CD4-positive, alpha-beta memory T cell (primary cell): ENCODE measurements at regions not wholly inside any gene's neighbourhood (a gene's known extent, or its start where the extent isn't known, plus 50 kb on each side); places are given as distances from the start of the nearest gene placed in this dataset.

ENCODE experiments used
- CTCF ChIA-PET: fragments of 350-600 bp; sonication (Branson Sonifier 250); formaldehyde crosslinking; loops from one replicate; lab custom pipeline; 2021; ENCODE audit warnings: inconsistent platforms; ENCODE audit not compliant: partially characterized antibody; lab: Charles Lee
- POLR2A ChIA-PET: fragments of 350-600 bp; sonication (Branson Sonifier 250); formaldehyde crosslinking; loops from one replicate; lab custom pipeline; 2021; ENCODE audit not compliant: partially characterized antibody; lab: Charles Lee
- DNase-seq, 5 donors: peaks; one replicate each; pipeline versions ENCODE4 v3.0.0 to v3.0.0-alpha.2; 2020 to 2022; ENCODE audit warnings: mixed read lengths in 1 of 5
- H3K27ac ChIP-seq: one replicate; pipeline ENCODE4 v1.7.0; 2013; ENCODE audit warnings: low read depth, low read length
- H3K27me3 ChIP-seq: 2 replicates; pipeline ENCODE4 v1.7.0; 2013; ENCODE audit warnings: mild to moderate bottlenecking, low read length, moderate library complexity; ENCODE audit not compliant: insufficient read depth
- H3K36me3 ChIP-seq: 2 replicates; pipeline ENCODE4 v1.7.0; 2013; ENCODE audit warnings: mild to moderate bottlenecking, low read length, moderate library complexity; ENCODE audit not compliant: insufficient read depth
- H3K4me1 ChIP-seq: 2 replicates; pipeline ENCODE4 v1.7.0; 2013; ENCODE audit warnings: mild to moderate bottlenecking, low read length, moderate library complexity; ENCODE audit not compliant: insufficient read depth
- H3K4me3 ChIP-seq, 2 donors: one replicate each; pipeline ENCODE4 v1.7.0; 2013; ENCODE audit warnings: low read length in 2 of 2, mild to moderate bottlenecking in 1 of 2
- H3K9me3 ChIP-seq, 2 donors: one replicate each; pipeline ENCODE4 v1.7.0; 2013; ENCODE audit warnings: low read length in 2 of 2, control low read depth in 1 of 2; ENCODE audit not compliant: control insufficient read depth in 1 of 2
- H3K27ac Mint-ChIP-seq, 7 donors: one replicate each; pipeline ENCODE4 v1.8.0; 2020 to 2021; ENCODE audit warnings: mixed read lengths in 7 of 7, mild to moderate bottlenecking in 6 of 7, inconsistent platforms in 3 of 7, moderate library complexity in 3 of 7
- H3K27me3 Mint-ChIP-seq, 2 donors: one replicate each; pipeline ENCODE4 v1.8.0; 2020 to 2021; ENCODE audit warnings: mixed read lengths in 2 of 2
- H3K36me3 Mint-ChIP-seq, 2 donors: one replicate each; pipeline ENCODE4 v1.8.0; 2020 to 2021; ENCODE audit warnings: mixed read lengths in 2 of 2, inconsistent platforms in 1 of 2, mild to moderate bottlenecking in 1 of 2
- H3K4me1 Mint-ChIP-seq, 4 donors: one replicate each; pipeline ENCODE4 v1.8.0; 2020 to 2021; ENCODE audit warnings: mixed read lengths in 4 of 4, mild to moderate bottlenecking in 1 of 4
- H3K4me3 Mint-ChIP-seq, 8 donors: one replicate each; pipeline ENCODE4 v1.8.0; 2020 to 2021; ENCODE audit warnings: mixed read lengths in 8 of 8, mild to moderate bottlenecking in 7 of 8, moderate library complexity in 6 of 8, inconsistent platforms in 3 of 8
- H3K9me3 Mint-ChIP-seq, 8 donors: one replicate each; pipeline ENCODE4 v1.8.0; 2020 to 2021; ENCODE audit warnings: mixed read lengths in 8 of 8, mild to moderate bottlenecking in 5 of 8, inconsistent platforms in 3 of 8, moderate library complexity in 1 of 8
- intact Hi-C: fragments of 100-400 bp; cut with micrococcal nuclease; formaldehyde crosslinking; loops from one replicate; pipeline ENCODE4 v1.15.1; 2023

GRCh38 chr6:22657352-22657980, 88.1 kb downstream of the HDGFL1 start:
- no peak for DNase-seq
- Histone ChIP-seq H3K36me3 (no peaks in the 10 kb centered on the region), H3K27me3 (no peaks in the 10 kb centered on the region), H3K4me3 (no peak overlapping the region), H3K9me3 (no peaks in the 10 kb centered on the region), H3K4me1 (no peaks in the 10 kb centered on the region), H3K27ac (no peak overlapping the region)
- intact Hi-C loops = no loop called here
- POLR2A ChIA-PET = no interaction called here
- Mint-ChIP-seq H3K9me3 (peaks cover 0 to 11% (median under 1%) of the 10 kb centered on the region in 8 donors), H3K36me3 (no peaks in the 10 kb centered on the region), H3K4me3 (no peak overlapping the region), H3K27me3 (no peaks in the 10 kb centered on the region), H3K27ac (no peak overlapping the region), H3K4me1 (no peaks in the 10 kb centered on the region)
- CTCF ChIA-PET = no interaction called here

- Histone ChIP-seq H3K27me3 (no peaks in the 10 kb centered on the region), H3K36me3 (no peaks in the 10 kb centered on the region), H3K27ac (no peak overlapping the region), H3K4me3 (no peak overlapping the region), H3K4me1 (no peaks in the 10 kb centered on the region), H3K9me3 (no peaks in the 10 kb centered on the region)
- no peak overlapping the region for H3K4me3 Mint-ChIP-seq
- no peaks in the 10 kb centered on the region for H3K27me3 Mint-ChIP-seq
- intact Hi-C loops = no loop called here
- peaks cover 0 to 17% (median 2%) of the 10 kb centered on the region in 8 donors for H3K9me3 Mint-ChIP-seq
- no peak for DNase-seq
- H3K36me3 Mint-ChIP-seq = no peaks in the 10 kb centered on the region
- no peaks in the 10 kb centered on the region for H3K4me1 Mint-ChIP-seq
- no peak overlapping the region for H3K27ac Mint-ChIP-seq
- CTCF ChIA-PET = no interaction called here
- POLR2A ChIA-PET = no interaction called here
Measured at GRCh38 chr6:22658183-22658582, 88.8 kb downstream of the HDGFL1 start.

- Mint-ChIP-seq H3K27ac (no peak overlapping the region), H3K4me3 (no peak overlapping the region), H3K4me1 (no peaks in the 10 kb centered on the region), H3K36me3 (no peaks in the 10 kb centered on the region), H3K27me3 (no peaks in the 10 kb centered on the region), H3K9me3 (peaks cover 0 to 17% (median 2%) of the 10 kb centered on the region in 8 donors)
- H3K4me1 ChIP-seq = no peaks in the 10 kb centered on the region
- no peak for DNase-seq
- H3K36me3 ChIP-seq = no peaks in the 10 kb centered on the region
- intact Hi-C loops = no loop called here
- no peak overlapping the region for H3K27ac ChIP-seq
- ChIA-PET CTCF (no interaction called here), POLR2A (no interaction called here)
- H3K27me3 ChIP-seq = no peaks in the 10 kb centered on the region
- no peak overlapping the region for H3K4me3 ChIP-seq
- no peaks in the 10 kb centered on the region for H3K9me3 ChIP-seq
Measured at GRCh38 chr6:22658934-22659333, 89.6 kb downstream of the HDGFL1 start.

GRCh38 chr6:22664968-22665367, 95.6 kb downstream of the HDGFL1 start:
- Mint-ChIP-seq H3K27ac (no peak overlapping the region), H3K27me3 (no peaks in the 10 kb centered on the region), H3K4me3 (no peak overlapping the region), H3K36me3 (no peaks in the 10 kb centered on the region), H3K9me3 (peaks cover 0 to 17% (median 3%) of the 10 kb centered on the region in 8 donors), H3K4me1 (no peaks in the 10 kb centered on the region)
- Histone ChIP-seq H3K4me1 (no peaks in the 10 kb centered on the region), H3K9me3 (no peaks in the 10 kb centered on the region), H3K27me3 (no peaks in the 10 kb centered on the region), H3K36me3 (no peaks in the 10 kb centered on the region), H3K4me3 (no peak overlapping the region), H3K27ac (no peak overlapping the region)
- intact Hi-C loops = no loop called here
- POLR2A ChIA-PET = no interaction called here
- CTCF ChIA-PET = no interaction called here
- no peak for DNase-seq

GRCh38 chr6:22666021-22666420, 96.7 kb downstream of the HDGFL1 start:
- DNase-seq = no peak
- no peak overlapping the region for H3K4me3 ChIP-seq
- no peaks in the 10 kb centered on the region for H3K36me3 Mint-ChIP-seq
- H3K27me3 ChIP-seq = no peaks in the 10 kb centered on the region
- no peak overlapping the region for H3K27ac Mint-ChIP-seq
- no peaks in the 10 kb centered on the region for H3K4me1 Mint-ChIP-seq
- H3K9me3 Mint-ChIP-seq = peaks cover 0 to 14% (median 5%) of the 10 kb centered on the region in 8 donors
- no peak overlapping the region for H3K27ac ChIP-seq
- ChIA-PET CTCF (no interaction called here), POLR2A (no interaction called here)
- H3K36me3 ChIP-seq = no peaks in the 10 kb centered on the region
- H3K4me1 ChIP-seq = no peaks in the 10 kb centered on the region
- H3K27me3 Mint-ChIP-seq = no peaks in the 10 kb centered on the region
- H3K9me3 ChIP-seq = no peaks in the 10 kb centered on the region
- no peak overlapping the region for H3K4me3 Mint-ChIP-seq
- intact Hi-C loops = no loop called here

- CTCF ChIA-PET = no interaction called here
- H3K36me3 Mint-ChIP-seq = no peaks in the 10 kb centered on the region
Measured at GRCh38 chr6:22666586-22666985, 97.2 kb downstream of the HDGFL1 start.

GRCh38 chr6:22667855-22668254, 98.5 kb downstream of the HDGFL1 start:
- H3K27ac ChIP-seq = no peak overlapping the region
- ChIA-PET CTCF (no interaction called here), POLR2A (no interaction called here)
- H3K4me1 ChIP-seq = no peaks in the 10 kb centered on the region
- no peaks in the 10 kb centered on the region for H3K4me1 Mint-ChIP-seq
- no peak overlapping the region for H3K27ac Mint-ChIP-seq
- H3K27me3 ChIP-seq = no peaks in the 10 kb centered on the region
- H3K9me3 ChIP-seq = no peaks in the 10 kb centered on the region
- H3K27me3 Mint-ChIP-seq = no peaks in the 10 kb centered on the region
- no peak overlapping the region for H3K4me3 Mint-ChIP-seq
- no peak for DNase-seq
- peaks cover 2 to 8% (median 3%) of the 10 kb centered on the region in 8 donors for H3K9me3 Mint-ChIP-seq
- no peak overlapping the region for H3K4me3 ChIP-seq
- intact Hi-C loops = no loop called here
- no peaks in the 10 kb centered on the region for H3K36me3 ChIP-seq
- no peaks in the 10 kb centered on the region for H3K36me3 Mint-ChIP-seq

More at GRCh38 chr6:22666586-22666985, 97.2 kb downstream of the HDGFL1 start:
- Mint-ChIP-seq H3K4me3 (no peak overlapping the region), H3K27me3 (no peaks in the 10 kb centered on the region), H3K4me1 (no peaks in the 10 kb centered on the region), H3K9me3 (peaks cover 2 to 12% (median 4%) of the 10 kb centered on the region in 8 donors), H3K27ac (no peak overlapping the region)
- H3K27me3 ChIP-seq = no peaks in the 10 kb centered on the region
- no peak overlapping the region for H3K4me3 ChIP-seq
- no peaks in the 10 kb centered on the region for H3K4me1 ChIP-seq
- POLR2A ChIA-PET = no interaction called here
- DNase-seq = no peak
- no peak overlapping the region for H3K27ac ChIP-seq
- no peaks in the 10 kb centered on the region for H3K36me3 ChIP-seq
- intact Hi-C loops = no loop called here
- H3K9me3 ChIP-seq = no peaks in the 10 kb centered on the region
